ENCODE measurements at regions not wholly inside any gene's neighbourhood (a gene's known extent, or its start where the extent isn't known, plus 50 kb on each side); places are given as distances from the start of the nearest gene placed in this dataset.

- H3K9me3 Mint-ChIP-seq (ENCODE audit: low read depth): no peaks in the 10 kb centered on the region
- no peak overlapping the region for H3K4me3 Mint-ChIP-seq (ENCODE audit: unreplicated experiment)
- no peaks in the 10 kb centered on the region for H3K27me3 Mint-ChIP-seq (ENCODE audit: low read depth)
- no peak for DNase-seq (ENCODE audit: low spot score)
- H3K36me3 Mint-ChIP-seq (ENCODE audit: low read depth): no peaks in the 10 kb centered on the region
- H3K4me1 Mint-ChIP-seq (ENCODE audit: low read depth): peaks cover 20% of the 10 kb centered on the region
- H3K27ac Mint-ChIP-seq (ENCODE audit: unreplicated experiment): no peak overlapping the region
- no peak for TF ChIP-seq CTCF (IDR thresholded peaks at IDR 0.05)
Measured at GRCh38 chr13:22195726-22196125, 524.9 kb downstream of the FGF9 start.

GRCh38 chr13:22196777-22197176 lies 525.9 kb downstream of the FGF9 start:
- H3K27ac Mint-ChIP-seq (ENCODE audit: unreplicated experiment): no peak overlapping the region
- H3K27me3 Mint-ChIP-seq (ENCODE audit: low read depth): no peaks in the 10 kb centered on the region
- no peaks in the 10 kb centered on the region for H3K36me3 Mint-ChIP-seq (ENCODE audit: low read depth)
- H3K9me3 Mint-ChIP-seq (ENCODE audit: low read depth): no peaks in the 10 kb centered on the region
- no peak for DNase-seq (ENCODE audit: low spot score)
- TF ChIP-seq CTCF (IDR thresholded peaks at IDR 0.05): peak; percentile 30
- peaks cover 20% of the 10 kb centered on the region for H3K4me1 Mint-ChIP-seq (ENCODE audit: low read depth)
- H3K4me3 Mint-ChIP-seq (ENCODE audit: unreplicated experiment): no peak overlapping the region

- DNase-seq (ENCODE audit: low spot score): no peak
- H3K4me1 Mint-ChIP-seq (ENCODE audit: low read depth): peaks cover 20% of the 10 kb centered on the region
- TF ChIP-seq CTCF (IDR thresholded peaks at IDR 0.05): no peak
Measured at GRCh38 chr13:22198001-22198400, 527.1 kb downstream of the FGF9 start.

GRCh38 chr13:22198641-22199217 lies 527.9 kb downstream of the FGF9 start:
- TF ChIP-seq CTCF (IDR thresholded peaks at IDR 0.05): no peak
- H3K4me3 Mint-ChIP-seq (ENCODE audit: unreplicated experiment): no peak overlapping the region
- H3K9me3 Mint-ChIP-seq (ENCODE audit: low read depth): no peaks in the 10 kb centered on the region
- no peak overlapping the region for H3K27ac Mint-ChIP-seq (ENCODE audit: unreplicated experiment)
- H3K27me3 Mint-ChIP-seq (ENCODE audit: low read depth): no peaks in the 10 kb centered on the region
- no peaks in the 10 kb centered on the region for H3K36me3 Mint-ChIP-seq (ENCODE audit: low read depth)
- H3K4me1 Mint-ChIP-seq (ENCODE audit: low read depth): peaks cover 20% of the 10 kb centered on the region
- no peak for DNase-seq (ENCODE audit: low spot score)

More at GRCh38 chr13:22198001-22198400, 527.1 kb downstream of the FGF9 start:
- Mint-ChIP-seq H3K36me3 (ENCODE audit: low read depth) (no peaks in the 10 kb centered on the region), H3K27me3 (ENCODE audit: low read depth) (no peaks in the 10 kb centered on the region), H3K9me3 (ENCODE audit: low read depth) (no peaks in the 10 kb centered on the region), H3K4me3 (ENCODE audit: unreplicated experiment) (no peak overlapping the region), H3K27ac (ENCODE audit: unreplicated experiment) (peak overlapping the region; percentile 8)

GRCh38 chr13:22200440-22200839 lies 529.6 kb downstream of the FGF9 start:
- DNase-seq (ENCODE audit: low spot score): no peak
- Mint-ChIP-seq H3K4me1 (ENCODE audit: low read depth) (peaks cover 20% of the 10 kb centered on the region), H3K4me3 (ENCODE audit: unreplicated experiment) (no peak overlapping the region), H3K9me3 (ENCODE audit: low read depth) (no peaks in the 10 kb centered on the region), H3K36me3 (ENCODE audit: low read depth) (no peaks in the 10 kb centered on the region), H3K27ac (ENCODE audit: unreplicated experiment) (no peak overlapping the region), H3K27me3 (ENCODE audit: low read depth) (no peaks in the 10 kb centered on the region)
- TF ChIP-seq CTCF (IDR thresholded peaks at IDR 0.05): no peak
